GM19025 (cell line): ENCODE measurements at regions not wholly inside any gene's neighbourhood (a gene's known extent, or its start where the extent isn't known, plus 50 kb on each side); places are given as distances from the start of the nearest gene placed in this dataset.

ENCODE experiments used
- ATAC-seq: cut with Tn5 transposase; IDR thresholded peaks from one replicate; pipeline ENCODE4 v1.9.1; 2021; ENCODE audit warnings: mild to moderate bottlenecking, low read depth, moderate library complexity; ENCODE audit not compliant: unreplicated experiment

- ATAC-seq = no peak
These were observed 93.9 kb downstream of the ENGASE start for GRCh38 chr17:79168486-79169055.

GRCh38 chr17:79167486-79167885 is 92.9 kb downstream of the ENGASE start:
- no peak for ATAC-seq

DNA sequence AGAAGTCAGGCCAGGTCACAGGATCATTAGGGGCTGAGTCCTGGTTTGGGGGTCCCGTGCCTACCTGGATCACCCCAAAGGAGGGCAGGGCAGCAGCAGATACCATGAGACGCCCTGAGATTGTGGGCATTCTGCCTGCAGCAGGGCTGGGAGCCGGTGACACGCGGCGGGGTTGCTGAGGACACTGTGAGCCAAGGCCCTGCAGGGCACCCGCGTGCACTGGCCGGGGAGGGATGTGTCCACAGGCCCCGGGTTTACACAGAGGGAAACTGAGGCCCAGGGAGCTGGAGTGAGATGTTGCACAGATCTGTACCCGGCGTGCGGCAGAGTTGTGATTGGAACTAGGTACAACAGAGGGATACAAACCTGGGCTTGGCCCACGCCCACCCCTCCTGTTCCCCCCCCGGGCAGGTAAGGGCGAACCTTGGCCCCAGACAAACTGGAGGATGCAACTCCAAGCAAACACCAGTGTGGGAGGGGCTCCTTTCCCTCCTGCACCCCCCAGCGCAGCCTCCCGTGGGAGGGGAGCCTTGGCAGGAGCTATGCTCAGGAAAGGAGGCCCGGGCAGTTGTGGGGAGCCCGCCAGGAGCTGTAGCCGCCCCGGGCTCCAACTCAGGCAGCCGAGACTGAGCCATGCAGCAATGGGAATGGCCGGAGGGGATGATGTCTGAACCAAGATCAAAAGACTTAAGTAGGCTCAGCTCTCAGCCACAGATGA is 91.3 kb downstream of the ENGASE start:
- no peak for ATAC-seq

GRCh38 chr17:79164913-79165695 is 90.5 kb downstream of the ENGASE start:
- ATAC-seq = no peak

DNA sequence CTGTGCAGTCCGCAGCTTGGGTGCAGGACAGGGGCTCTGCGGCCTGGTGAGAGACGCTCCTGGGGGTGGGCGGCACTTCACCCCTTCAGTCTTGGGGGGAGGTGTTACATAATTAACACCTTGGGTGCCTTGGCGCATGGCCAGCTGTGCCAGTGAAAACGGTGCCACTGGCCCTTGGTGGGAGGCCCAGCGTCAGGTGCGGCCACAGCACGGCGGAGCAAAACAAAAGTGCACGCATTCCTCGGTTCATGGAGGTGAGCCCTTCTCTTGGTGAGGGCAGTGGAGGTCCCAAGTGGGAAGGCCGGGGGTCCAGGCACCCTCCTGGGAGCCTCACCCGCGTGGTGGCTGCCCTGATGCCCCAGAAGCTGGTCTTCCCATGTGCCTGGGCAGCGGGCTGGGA is 89.8 kb downstream of the ENGASE start:
- ATAC-seq = no peak

DNA sequence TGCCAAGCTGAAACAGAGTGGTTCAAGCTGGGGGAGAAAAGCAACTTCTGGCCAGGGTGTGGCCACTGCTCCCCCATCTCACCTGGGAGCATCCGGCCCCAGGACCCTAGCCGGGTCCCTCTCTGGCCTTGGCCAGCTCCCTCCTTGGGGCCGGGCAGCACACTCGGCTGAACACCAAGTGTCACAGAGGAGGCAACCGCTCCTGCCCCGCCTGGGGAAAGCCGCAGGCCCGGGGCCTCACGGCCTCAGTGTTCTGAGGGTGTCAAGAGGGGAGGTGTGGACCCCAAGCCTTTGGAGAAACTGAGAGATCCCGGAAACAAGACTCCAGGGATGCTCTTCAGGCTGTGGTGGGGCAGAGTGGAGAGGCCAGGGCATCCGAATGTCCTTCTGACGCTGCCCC is 88.4 kb downstream of the ENGASE start:
- no peak for ATAC-seq

DNA sequence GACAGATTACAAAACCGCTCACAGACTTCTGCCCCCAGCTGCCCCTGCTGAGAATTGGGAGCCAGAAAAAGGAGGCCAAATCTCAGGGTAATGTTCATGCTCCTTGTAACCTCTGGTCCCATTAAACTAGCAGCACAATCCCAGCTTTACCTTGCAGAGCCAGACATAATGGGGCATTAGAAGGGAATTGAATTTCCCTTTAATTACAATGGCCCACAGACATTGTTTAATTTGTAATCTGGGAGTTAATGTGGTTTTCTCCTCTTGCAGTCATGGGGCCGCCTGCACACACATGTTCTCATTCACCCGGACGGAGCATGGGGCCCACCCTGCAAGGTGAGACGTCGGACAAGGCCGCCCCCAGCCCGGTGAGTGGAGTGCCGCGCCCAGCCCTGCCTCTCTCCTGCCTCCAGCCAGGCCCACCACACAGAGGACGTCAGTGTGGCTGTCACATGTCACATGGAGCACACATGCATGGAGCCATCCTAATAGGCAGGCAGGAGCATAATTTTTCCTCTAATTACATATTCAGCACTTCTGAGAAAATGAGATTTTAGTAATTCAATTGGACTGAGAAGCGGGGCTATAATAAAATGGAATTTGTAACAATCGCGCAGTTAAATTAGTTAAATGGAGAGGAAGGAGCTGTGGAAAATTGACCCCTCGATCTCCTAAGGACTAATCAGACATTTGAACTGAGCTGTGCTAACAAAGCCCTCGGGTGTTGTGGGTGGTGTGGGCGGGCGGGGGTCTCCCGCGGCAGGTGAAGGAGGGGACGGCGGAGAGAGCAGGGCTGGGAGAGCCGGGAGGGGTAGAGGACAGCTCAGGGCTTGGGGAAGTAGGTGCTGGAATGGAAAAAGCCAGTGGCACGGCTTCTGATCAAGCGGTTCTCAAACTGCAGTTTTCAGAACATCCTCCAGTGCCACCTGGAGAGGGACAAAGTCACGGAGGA is 87.7 kb downstream of the ENGASE start:
- ATAC-seq = no peak

DNA sequence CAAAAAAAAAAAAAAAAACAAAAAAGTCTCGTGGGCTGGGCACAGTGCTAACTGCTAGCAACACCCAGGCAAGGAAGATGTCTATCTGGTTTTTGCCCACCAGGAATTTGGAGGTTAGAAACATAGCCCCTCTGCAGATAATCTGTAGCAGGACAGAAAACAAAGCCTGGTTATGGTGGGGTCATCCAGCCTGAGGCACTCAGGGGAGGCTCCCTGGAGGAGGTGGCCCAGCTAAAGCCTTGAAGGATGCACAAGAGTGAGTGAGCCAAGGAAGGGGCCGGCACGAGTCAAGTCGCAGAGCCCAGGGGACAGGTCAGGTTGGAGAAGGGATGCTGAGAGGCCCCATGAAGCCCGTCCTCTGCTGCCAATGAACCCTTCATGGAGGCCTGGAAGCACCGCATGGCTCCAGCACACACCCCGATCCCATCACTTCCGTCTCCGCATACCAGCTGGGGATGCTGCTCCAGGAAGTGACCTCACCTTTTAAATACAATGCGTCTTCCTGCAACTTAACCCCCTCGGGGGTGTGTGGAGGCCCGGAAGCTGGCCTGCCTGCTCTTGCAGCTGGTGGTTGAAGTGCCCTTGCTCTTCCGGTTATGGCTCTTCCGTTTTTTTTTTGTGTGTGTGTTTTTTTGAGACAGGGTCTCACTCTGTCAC is 86.5 kb downstream of the ENGASE start:
- no peak for ATAC-seq

GRCh38 chr17:79159926-79160325 is 85.3 kb downstream of the ENGASE start:
- ATAC-seq = no peak

DNA sequence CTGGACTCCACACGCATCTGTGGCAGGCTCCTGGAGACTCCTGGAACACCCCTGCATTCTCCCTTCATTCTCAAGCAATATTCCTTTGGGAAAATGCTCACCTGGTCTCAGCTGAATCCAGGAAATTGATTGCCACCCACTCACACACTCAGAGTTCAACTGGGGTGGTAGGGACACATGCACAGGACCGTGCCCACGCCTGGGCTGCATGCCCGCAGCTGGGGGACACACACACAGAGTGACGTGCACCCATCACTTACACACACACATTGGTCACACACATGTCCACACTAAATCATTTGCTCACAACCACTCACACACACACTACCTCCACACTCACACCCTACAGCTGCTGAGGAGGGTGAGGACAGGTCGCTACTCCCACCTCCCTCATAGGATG is 84.8 kb downstream of the ENGASE start:
- ATAC-seq = no peak

DNA sequence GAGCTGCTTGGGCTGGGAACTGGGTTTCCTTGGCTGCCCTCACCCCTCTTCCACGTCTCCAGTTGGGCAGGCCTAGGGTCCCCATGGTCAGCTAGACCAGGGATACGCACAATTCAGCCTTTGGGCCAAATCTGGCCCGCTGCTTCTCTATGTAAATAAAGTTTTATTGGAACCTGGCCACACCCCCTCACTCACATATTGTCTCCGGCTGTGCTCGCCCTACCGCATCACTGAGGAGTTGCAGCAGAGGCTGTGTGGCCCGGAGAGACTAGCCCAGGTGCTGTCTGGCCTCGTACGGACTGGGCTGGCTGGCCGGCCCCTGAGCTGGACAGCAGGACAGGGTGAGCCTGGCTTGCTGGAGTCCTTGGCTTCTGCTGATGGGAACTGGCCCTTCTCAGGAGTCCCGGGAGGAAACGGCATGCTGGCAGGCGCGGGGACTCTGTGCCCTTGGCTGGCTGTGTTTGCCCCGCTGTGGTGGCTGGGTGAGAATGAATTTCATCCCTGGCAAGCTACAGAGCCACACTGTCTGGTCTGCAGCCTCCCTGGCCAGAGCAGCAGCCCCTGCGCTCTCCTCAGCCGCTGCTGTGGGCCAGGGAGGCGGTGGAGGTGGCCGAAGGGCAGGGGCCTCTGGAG is 82.0 kb downstream of the ENGASE start:
- ATAC-seq = no peak

GRCh38 chr17:79155701-79156100 is 81.1 kb downstream of the ENGASE start:
- no peak for ATAC-seq

DNA sequence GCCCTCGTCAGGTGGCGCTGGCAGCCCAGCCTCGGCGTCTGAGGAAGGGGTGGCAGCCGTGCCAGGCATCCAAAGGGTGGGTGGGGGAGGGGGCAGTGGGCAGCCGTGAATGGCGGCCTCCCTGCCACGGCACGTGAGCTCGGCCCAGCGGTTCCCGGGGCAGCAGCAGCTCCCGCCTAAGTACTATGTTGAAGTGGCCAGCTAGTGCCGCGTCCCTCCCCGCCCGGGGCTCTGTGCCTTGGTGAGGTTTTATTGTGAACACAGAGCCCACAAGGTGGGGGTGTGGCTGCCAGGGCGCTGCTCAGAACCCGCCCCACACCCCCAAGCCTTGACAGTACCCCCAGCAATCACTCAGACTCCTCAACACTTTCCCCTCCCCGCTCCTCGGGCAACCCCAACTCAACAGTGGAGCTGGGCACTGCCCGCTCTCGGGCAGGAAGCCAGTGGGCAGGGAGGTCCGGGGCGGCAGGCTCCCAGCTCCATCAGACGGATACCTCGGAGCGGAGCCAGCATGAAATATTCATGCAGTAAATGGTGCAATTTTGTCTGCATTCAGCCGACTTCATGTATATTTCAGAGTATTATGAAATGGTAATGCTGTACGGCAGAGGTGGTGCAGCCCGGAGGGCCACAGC is 80.4 kb downstream of the ENGASE start:
- no peak for ATAC-seq

DNA sequence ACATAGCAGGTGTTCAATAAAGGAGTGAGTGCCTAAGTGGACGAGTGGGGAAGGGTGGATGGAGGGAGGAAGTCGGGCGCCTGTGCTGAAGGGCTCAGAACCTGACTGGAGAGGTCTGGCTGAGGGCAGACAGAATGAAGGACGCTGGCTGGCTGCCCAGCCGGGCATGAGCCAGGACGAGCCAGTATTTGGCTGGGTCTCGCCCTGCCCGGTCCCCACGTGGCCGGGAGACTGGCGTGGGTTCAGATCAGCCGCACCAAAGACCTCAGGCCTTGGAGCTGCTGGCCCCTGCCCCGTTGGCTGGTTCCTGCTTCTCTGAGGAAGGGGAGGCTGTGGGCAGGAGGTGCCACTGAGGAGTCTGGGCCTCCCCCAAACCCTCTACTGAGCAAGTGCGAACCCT is 79.8 kb downstream of the ENGASE start:
- no peak for ATAC-seq

DNA sequence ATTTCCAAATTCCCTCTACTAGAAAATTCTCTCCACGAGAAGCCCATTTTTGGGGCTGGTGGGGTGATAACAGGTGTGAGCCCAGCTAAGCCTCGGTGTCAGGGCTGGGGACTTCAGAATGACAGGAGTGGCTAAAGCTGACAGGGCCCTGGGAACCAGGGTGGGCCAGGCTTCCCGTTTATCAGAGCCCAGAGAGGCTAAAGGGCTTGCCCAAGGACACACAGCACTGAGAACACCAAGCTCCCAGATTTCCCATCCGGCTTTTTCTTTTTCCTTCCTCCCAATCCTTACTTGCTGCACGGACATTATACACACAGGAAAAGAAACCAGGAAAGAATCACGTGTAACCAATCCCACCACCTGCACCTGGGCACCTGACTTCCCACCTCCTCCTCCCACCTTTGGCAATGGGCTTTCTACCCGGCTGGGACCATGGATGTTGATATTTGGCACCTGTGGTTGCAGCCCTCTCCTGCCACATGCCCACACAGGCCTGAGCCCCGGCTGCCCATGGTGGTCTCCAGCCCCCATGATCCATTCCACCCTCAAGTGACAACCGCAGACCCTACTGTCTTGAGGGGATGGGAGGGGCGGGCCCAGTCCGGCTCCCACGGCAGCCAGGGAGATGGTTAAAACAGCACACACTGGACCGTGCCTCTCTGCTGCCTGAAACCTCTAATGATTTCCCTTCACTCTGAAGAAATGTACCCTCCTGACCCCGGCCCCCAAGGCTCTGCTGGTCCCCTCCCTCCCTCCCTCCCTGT is 78.9 kb downstream of the ENGASE start:
- no peak for ATAC-seq

- ATAC-seq = no peak
These were observed 78.0 kb downstream of the ENGASE start for GRCh38 chr17:79152636-79153035.

DNA sequence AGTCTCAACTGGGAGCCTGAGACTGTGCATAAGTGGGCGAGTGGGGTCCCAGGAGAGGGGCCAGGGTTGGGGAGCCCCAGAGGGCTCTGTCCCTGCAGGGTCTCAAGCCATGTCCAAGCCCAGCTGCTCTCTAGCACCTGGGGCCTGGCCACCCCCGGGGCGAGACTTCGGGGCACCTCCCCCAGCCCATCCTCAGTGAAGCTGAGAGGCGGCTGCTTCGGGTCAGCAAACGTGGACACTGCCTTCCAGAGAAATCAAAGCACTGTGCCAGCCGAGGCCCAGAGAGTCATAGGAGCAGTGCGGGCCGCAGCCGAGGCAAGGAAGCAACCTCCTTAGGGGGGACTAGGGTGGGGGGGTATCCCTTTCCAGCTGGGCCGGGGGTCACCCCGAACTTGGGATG is 77.5 kb downstream of the ENGASE start:
- ATAC-seq = no peak

DNA sequence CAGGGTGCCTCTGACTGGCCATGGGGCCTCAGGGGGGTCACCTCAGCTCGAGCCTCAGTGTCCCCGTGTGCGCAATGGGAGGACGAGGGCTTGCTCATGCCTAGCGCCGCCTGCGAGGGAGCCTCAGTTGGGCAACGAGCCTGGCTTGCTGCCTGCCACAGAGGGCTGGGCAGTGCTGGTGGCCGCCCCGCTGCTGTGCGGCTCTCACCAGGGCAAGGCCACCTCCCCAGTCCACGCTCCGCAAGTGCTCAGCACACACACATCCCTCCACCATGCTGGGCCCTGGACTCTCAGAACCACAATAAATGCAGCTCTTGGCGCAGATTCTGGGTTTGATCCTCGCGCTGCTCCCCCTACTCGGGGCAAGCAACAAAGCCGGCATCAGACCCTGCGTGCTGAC is 76.2 kb downstream of the ENGASE start:
- ATAC-seq = no peak
